ENCODE measurements at regions not wholly inside any gene's neighbourhood (a gene's known extent, or its start where the extent isn't known, plus 50 kb on each side); places are given as distances from the start of the nearest gene placed in this dataset.

DNA sequence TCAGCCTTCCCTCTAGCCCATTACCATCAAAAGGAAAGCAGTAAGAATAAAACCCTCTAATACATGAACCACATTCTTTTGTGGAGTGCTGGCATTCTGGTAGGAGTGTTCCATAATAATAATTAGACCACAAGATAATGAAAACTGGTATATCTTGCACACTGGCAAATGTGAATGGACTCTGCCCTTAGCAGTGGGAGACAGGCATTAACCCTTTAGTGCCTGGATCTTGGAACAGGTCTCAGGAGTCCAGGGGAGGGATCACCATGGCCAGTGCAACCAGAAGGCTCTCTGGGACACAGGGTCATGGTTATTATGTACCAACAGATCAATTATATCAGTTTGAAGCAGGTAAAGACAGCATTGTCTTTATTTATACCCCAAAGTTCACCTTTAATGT is 387.5 kb upstream of the TMPO start:
- no peaks in the 10 kb centered on the region for H3K9me3 Mint-ChIP-seq
- Histone ChIP-seq H3K18ac (ENCODE audit: insufficient read length, low read depth, low read length) (no peak overlapping the region), H3K27me3 (ENCODE audit: insufficient read depth, low read length) (no peaks in the 10 kb centered on the region), H2BK20ac (ENCODE audit: low read depth, low read length, poor library complexity, severe bottlenecking) (no peak overlapping the region), H3K14ac (ENCODE audit: insufficient read depth, low read length) (no peak overlapping the region), H4K20me1 (ENCODE audit: control insufficient read depth, insufficient read depth, insufficient read length) (no peaks in the 10 kb centered on the region), H3K4me2 (ENCODE audit: insufficient read depth, insufficient read length, low read length) (no peak overlapping the region), H3K4me1 (ENCODE audit: insufficient read depth, low read length) (no peaks in the 10 kb centered on the region; the same call in 1 of the 2 replicates), H3T11ph (ENCODE audit: low read length) (no peak overlapping the region), H2BK120ac (ENCODE audit: low read depth, low read length, poor library complexity, severe bottlenecking) (no peak overlapping the region), H3K23ac (ENCODE audit: insufficient read length, low read depth, low read length) (no peak overlapping the region), H2BK15ac (ENCODE audit: low read depth, low read length) (no peak overlapping the region), H2BK5ac (ENCODE audit: insufficient read length, low read length) (no peak overlapping the region), H3K23me2 (ENCODE audit: insufficient read length, low read depth, low read length, poor library complexity, severe bottlenecking) (no peaks in the 10 kb centered on the region), H3K27ac (ENCODE audit: insufficient read length, low read depth, low read length) (no peak overlapping the region), H3K79me1 (ENCODE audit: insufficient read depth, low read depth, low read length, poor library complexity, severe bottlenecking) (no peaks in the 10 kb centered on the region), H3K79me2 (ENCODE audit: insufficient read depth, low read length) (no peaks in the 10 kb centered on the region), H2AFZ (ENCODE audit: low read length) (no peak overlapping the region), H4K8ac (replicated peaks; ENCODE audit: insufficient read length, low read depth, low read length) (no peak overlapping the region), H3K4ac (ENCODE audit: low read depth, low read length) (no peak overlapping the region), H2BK12ac (ENCODE audit: insufficient read length, low read depth, low read length) (no peak overlapping the region), H3K9me3 (ENCODE audit: control insufficient read depth, low read depth, low read length) (no peaks in the 10 kb centered on the region), H3K9ac (ENCODE audit: extremely low read depth, insufficient read length, low read length) (no peak overlapping the region), H3K56ac (ENCODE audit: insufficient read length, low read depth, low read length) (no peak overlapping the region), H4K91ac (ENCODE audit: insufficient read length, low read depth, low read length) (no peak overlapping the region), H2AK5ac (ENCODE audit: insufficient read length, low read length) (no peak overlapping the region), H4K5ac (ENCODE audit: insufficient read length, low read depth, low read length) (no peak overlapping the region)
- H3K4me1 Mint-ChIP-seq, result peaks cover 4 to 14% of the 10 kb centered on the region in 2 experiments
- no peak for DNase-seq
- H3K27ac Mint-ChIP-seq, result no peak overlapping the region; a peak in 1 of 7 replicates
- no peaks in the 10 kb centered on the region for H3K27me3 Mint-ChIP-seq (ENCODE audit: low read depth)
- TF ChIP-seq, protein P1, sequence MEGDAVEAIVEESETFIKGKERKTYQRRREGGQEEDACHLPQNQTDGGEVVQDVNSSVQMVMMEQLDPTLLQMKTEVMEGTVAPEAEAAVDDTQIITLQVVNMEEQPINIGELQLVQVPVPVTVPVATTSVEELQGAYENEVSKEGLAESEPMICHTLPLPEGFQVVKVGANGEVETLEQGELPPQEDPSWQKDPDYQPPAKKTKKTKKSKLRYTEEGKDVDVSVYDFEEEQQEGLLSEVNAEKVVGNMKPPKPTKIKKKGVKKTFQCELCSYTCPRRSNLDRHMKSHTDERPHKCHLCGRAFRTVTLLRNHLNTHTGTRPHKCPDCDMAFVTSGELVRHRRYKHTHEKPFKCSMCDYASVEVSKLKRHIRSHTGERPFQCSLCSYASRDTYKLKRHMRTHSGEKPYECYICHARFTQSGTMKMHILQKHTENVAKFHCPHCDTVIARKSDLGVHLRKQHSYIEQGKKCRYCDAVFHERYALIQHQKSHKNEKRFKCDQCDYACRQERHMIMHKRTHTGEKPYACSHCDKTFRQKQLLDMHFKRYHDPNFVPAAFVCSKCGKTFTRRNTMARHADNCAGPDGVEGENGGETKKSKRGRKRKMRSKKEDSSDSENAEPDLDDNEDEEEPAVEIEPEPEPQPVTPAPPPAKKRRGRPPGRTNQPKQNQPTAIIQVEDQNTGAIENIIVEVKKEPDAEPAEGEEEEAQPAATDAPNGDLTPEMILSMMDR (conservative IDR thresholded peaks at IDR 0.05), result no peak
- H3K36me3 Mint-ChIP-seq (ENCODE audit: insufficient read depth in 1 of 3, low read depth in 3 of 3), result no peaks in the 10 kb centered on the region
- H3K4me3 Mint-ChIP-seq, result no peak overlapping the region

Data from H9 (cell line).